ENCODE measurements at regions not wholly inside any gene's neighbourhood (a gene's known extent, or its start where the extent isn't known, plus 50 kb on each side); places are given as distances from the start of the nearest gene placed in this dataset.
"Not testable (repeated sequence)": the region's sequence is repeated elsewhere in the genome, so short reads cannot be mapped to it uniquely, and the experiment has no call there.

GRCh38 chrX:115409551-115409950 is 120.0 kb downstream of the LUZP4 start:
- no peak for ATAC-seq
- H3K27me3 Mint-ChIP-seq (ENCODE audit: low read depth): no peaks in the 10 kb centered on the region
- ChIA-PET POLR2A (no interaction called here), CTCF (no interaction called here)
- H3K4me1 Mint-ChIP-seq (ENCODE audit: low read depth): no peaks in the 10 kb centered on the region
- H3K4me3 Mint-ChIP-seq: no peak overlapping the region
- H3K27ac Mint-ChIP-seq: no peak overlapping the region
- H3K9me3 Mint-ChIP-seq (ENCODE audit: insufficient read depth): no peaks in the 10 kb centered on the region
- no peaks in the 10 kb centered on the region for H3K36me3 Mint-ChIP-seq (ENCODE audit: low read depth)
- no peak for DNase-seq

DNA sequence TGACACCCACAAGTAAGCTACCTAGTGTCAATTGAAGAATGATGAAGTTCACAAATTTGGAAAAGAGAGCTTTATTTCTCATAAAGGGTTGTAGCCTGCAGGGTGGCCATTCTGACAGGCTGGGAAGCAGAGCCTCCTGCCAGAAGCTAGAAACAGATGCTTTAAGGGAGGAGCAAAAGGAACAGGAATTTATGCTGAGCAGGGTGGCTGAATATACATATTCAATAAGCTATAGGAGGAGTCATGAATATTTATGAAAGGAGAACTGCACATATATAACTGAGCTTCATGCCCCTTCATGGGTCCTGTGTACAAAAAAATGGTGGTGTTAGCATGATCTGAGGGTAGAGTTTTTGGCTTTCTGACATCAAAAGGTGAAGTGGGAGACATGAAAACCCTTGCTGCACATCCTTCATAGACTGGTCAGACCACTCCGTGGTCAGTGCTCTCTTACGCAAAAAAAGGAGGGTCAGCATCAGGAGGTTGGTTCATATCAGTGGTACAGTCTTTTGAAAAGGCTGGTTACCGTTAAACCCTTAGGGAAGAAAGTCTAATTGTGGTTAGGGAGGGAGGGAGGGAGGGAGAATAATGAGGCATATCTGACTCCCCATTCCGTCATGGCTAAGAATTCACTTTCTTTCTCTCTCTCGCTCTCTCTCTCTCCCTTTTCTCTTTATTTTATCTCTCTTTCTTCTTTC is 121.4 kb downstream of the LUZP4 start:
- no peaks in the 10 kb centered on the region for H3K4me1 Mint-ChIP-seq (ENCODE audit: low read depth)
- no peak overlapping the region for H3K4me3 Mint-ChIP-seq
- no peaks in the 10 kb centered on the region for H3K9me3 Mint-ChIP-seq (ENCODE audit: insufficient read depth)
- ChIA-PET CTCF (no interaction called here), POLR2A (no interaction called here)
- H3K36me3 Mint-ChIP-seq (ENCODE audit: low read depth): no peaks in the 10 kb centered on the region
- H3K27ac Mint-ChIP-seq: no peak overlapping the region
- H3K27me3 Mint-ChIP-seq (ENCODE audit: low read depth): no peaks in the 10 kb centered on the region
- DNase-seq: no peak
- no peak for ATAC-seq

DNA sequence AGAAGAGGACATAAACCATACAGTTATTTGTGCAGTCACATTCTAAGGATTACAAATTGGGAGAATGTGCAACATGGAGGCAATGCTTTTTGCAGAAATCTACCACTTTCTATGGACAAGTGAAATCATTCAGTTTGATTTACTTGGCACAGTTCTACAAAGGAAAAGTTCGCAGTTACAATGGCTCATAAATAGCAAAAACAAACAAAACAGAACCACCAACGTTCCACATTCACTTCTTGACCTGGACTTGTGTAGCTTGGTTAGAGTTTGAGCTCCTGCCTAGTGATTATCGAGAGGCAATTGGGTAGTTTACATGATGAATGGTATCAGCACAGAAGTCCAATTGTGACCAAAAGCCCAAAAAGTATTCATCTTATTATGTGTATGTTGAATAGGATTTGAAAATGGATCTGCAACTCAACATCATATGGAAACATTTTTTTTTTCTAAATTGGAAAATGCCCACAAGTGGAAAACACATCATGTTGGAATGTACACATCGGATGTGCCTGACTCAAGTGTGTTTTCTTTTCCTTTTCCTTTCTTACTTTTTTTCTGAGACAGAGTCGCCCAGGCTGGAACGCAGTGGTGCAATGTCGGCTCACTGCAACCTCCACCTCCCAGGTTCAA is 123.8 kb downstream of the LUZP4 start:
- POLR2A ChIA-PET: no interaction called here
- no peaks in the 10 kb centered on the region for H3K27me3 Mint-ChIP-seq (ENCODE audit: low read depth)

GRCh38 chrX:115419069-115419468 is 129.6 kb downstream of the LUZP4 start:
- Mint-ChIP-seq H3K4me1 (ENCODE audit: low read depth) (no peaks in the 10 kb centered on the region), H3K4me3 (no peak overlapping the region), H3K36me3 (ENCODE audit: low read depth) (no peaks in the 10 kb centered on the region), H3K9me3 (ENCODE audit: insufficient read depth) (no peaks in the 10 kb centered on the region), H3K27ac (no peak overlapping the region), H3K27me3 (ENCODE audit: low read depth) (no peaks in the 10 kb centered on the region)
- ATAC-seq (no peak), DNase-seq (no peak)
- ChIA-PET CTCF (no interaction called here), POLR2A (no interaction called here)

More for the DNA sequence above, 123.8 kb downstream of the LUZP4 start:
- H3K4me1 Mint-ChIP-seq (ENCODE audit: low read depth): no peaks in the 10 kb centered on the region
- H3K9me3 Mint-ChIP-seq (ENCODE audit: insufficient read depth): no peaks in the 10 kb centered on the region
- ATAC-seq (no peak), DNase-seq (no peak)
- H3K27ac Mint-ChIP-seq: no peak overlapping the region
- CTCF ChIA-PET: no interaction called here
- H3K4me3 Mint-ChIP-seq: no peak overlapping the region
- no peaks in the 10 kb centered on the region for H3K36me3 Mint-ChIP-seq (ENCODE audit: low read depth)

- ChIA-PET CTCF (no interaction called here), POLR2A (no interaction called here)
- no peak for ATAC-seq
- DNase-seq: no peak
- Mint-ChIP-seq H3K27ac (no peak overlapping the region), H3K4me1 (ENCODE audit: low read depth) (no peaks in the 10 kb centered on the region), H3K4me3 (no peak overlapping the region), H3K36me3 (ENCODE audit: low read depth) (no peaks in the 10 kb centered on the region), H3K9me3 (ENCODE audit: insufficient read depth) (no peaks in the 10 kb centered on the region), H3K27me3 (ENCODE audit: low read depth) (no peaks in the 10 kb centered on the region)
These were observed 133.6 kb downstream of the LUZP4 start for GRCh38 chrX:115423086-115423485.

GRCh38 chrX:115425359-115425758 is 135.6 kb upstream of the PLS3 start:
- no peaks in the 10 kb centered on the region for H3K27me3 Mint-ChIP-seq (ENCODE audit: low read depth)
- POLR2A ChIA-PET: no interaction called here

GRCh38 chrX:115427861-115428410 is 133.0 kb upstream of the PLS3 start:
- ATAC-seq (no peak), DNase-seq (no peak)
- Mint-ChIP-seq H3K27ac (no peak overlapping the region), H3K4me1 (ENCODE audit: low read depth) (no peaks in the 10 kb centered on the region), H3K36me3 (ENCODE audit: low read depth) (no peaks in the 10 kb centered on the region), H3K9me3 (ENCODE audit: insufficient read depth) (no peaks in the 10 kb centered on the region), H3K4me3 (no peak overlapping the region), H3K27me3 (ENCODE audit: low read depth) (no peaks in the 10 kb centered on the region)
- POLR2A ChIA-PET: no interaction called here
- CTCF ChIA-PET: no interaction called here

More at GRCh38 chrX:115425359-115425758, 135.6 kb upstream of the PLS3 start:
- ATAC-seq (no peak), DNase-seq (no peak)
- CTCF ChIA-PET: no interaction called here
- Mint-ChIP-seq H3K27ac (no peak overlapping the region), H3K4me1 (ENCODE audit: low read depth) (no peaks in the 10 kb centered on the region), H3K36me3 (ENCODE audit: low read depth) (no peaks in the 10 kb centered on the region), H3K4me3 (no peak overlapping the region), H3K9me3 (ENCODE audit: insufficient read depth) (no peaks in the 10 kb centered on the region)

DNA sequence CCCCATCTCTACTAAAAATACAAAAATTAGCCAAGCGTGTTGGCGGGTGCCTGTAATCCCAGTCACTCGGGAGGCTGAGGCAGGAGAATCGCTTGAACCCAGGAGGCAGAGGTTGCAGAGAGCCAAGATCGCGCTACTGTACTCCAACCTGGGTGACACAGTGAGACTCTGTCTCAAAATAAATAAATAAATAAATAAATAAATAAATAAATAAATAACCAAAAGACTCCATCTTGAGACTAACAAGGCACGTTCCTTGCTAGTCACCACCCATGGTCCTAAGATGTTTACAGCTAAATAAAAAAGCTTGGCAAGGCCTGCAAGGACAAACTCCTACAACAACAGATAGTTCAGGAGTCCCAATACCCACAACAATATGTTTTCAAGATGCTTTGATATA is 126.1 kb upstream of the PLS3 start:
- CTCF ChIA-PET: not testable (repeated sequence)

GRCh38 chrX:115437841-115438595 is 123.0 kb upstream of the PLS3 start:
- Mint-ChIP-seq H3K27ac (no peak overlapping the region), H3K9me3 (ENCODE audit: insufficient read depth) (no peaks in the 10 kb centered on the region), H3K4me1 (ENCODE audit: low read depth) (no peaks in the 10 kb centered on the region), H3K4me3 (no peak overlapping the region), H3K27me3 (ENCODE audit: low read depth) (no peaks in the 10 kb centered on the region), H3K36me3 (ENCODE audit: low read depth) (no peaks in the 10 kb centered on the region)
- ATAC-seq (no peak), DNase-seq (no peak)
- POLR2A ChIA-PET: no interaction called here
- CTCF ChIA-PET: no interaction called here

More for the DNA sequence above, 126.1 kb upstream of the PLS3 start:
- H3K4me3 Mint-ChIP-seq; H3K27ac Mint-ChIP-seq; H3K27me3 Mint-ChIP-seq (ENCODE audit: low read depth); H3K4me1 Mint-ChIP-seq (ENCODE audit: low read depth); POLR2A ChIA-PET; ATAC-seq; H3K9me3 Mint-ChIP-seq (ENCODE audit: insufficient read depth); H3K36me3 Mint-ChIP-seq (ENCODE audit: low read depth); DNase-seq: not testable (repeated sequence)

DNA sequence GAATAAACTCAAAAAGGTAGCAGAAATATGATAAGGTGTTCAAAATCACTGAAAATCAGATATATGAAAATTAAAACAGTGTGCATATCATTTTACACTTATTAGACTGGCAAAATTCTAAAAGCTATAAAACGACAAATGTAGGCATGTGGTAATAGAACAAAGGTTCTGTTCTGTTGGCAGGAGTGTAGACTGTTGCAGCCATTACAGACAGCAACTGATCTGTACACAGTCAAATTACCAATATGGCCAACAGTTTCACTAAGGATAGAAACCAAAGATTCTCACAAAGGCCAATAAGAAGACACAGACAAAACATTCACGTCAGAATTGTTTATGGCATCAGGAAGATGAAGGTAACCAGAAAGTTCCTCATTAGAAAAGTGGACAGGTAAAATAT is 112.8 kb upstream of the PLS3 start:
- no peak overlapping the region for H3K4me3 Mint-ChIP-seq
- CTCF ChIA-PET: no interaction called here
- ATAC-seq (no peak), DNase-seq (no peak)
- no peaks in the 10 kb centered on the region for H3K4me1 Mint-ChIP-seq (ENCODE audit: low read depth)
- H3K27me3 Mint-ChIP-seq (ENCODE audit: low read depth): no peaks in the 10 kb centered on the region
- H3K27ac Mint-ChIP-seq: no peak overlapping the region
- H3K9me3 Mint-ChIP-seq (ENCODE audit: insufficient read depth): no peaks in the 10 kb centered on the region
- POLR2A ChIA-PET: no interaction called here
- no peaks in the 10 kb centered on the region for H3K36me3 Mint-ChIP-seq (ENCODE audit: low read depth)

GRCh38 chrX:115449742-115450141 is 111.2 kb upstream of the PLS3 start:
- Mint-ChIP-seq H3K4me1 (ENCODE audit: low read depth) (no peaks in the 10 kb centered on the region), H3K27me3 (ENCODE audit: low read depth) (no peaks in the 10 kb centered on the region), H3K4me3 (no peak overlapping the region), H3K9me3 (ENCODE audit: insufficient read depth) (no peaks in the 10 kb centered on the region), H3K27ac (no peak overlapping the region), H3K36me3 (ENCODE audit: low read depth) (no peaks in the 10 kb centered on the region)
- no peak for DNase-seq
- ChIA-PET POLR2A (no interaction called here), CTCF (no interaction called here)
- no peak for ATAC-seq

DNA sequence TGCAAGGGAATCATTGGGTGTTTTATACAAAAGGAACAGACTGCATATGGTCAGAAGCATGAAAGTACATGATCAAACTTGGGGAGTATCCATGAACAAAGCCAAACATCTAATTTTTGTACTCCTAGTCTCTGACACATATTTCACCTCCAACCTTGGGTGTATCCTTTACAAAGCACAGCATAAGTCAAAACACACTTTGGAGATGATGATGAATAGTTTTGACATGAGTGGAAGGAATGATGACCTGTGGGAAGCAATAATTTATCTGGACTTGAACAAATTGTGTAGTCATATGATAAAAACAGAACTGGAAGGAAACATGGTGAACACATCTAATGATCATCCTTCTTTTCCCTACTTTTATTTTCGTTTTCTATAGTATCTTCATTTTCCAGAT is 108.7 kb upstream of the PLS3 start:
- Mint-ChIP-seq H3K36me3 (ENCODE audit: low read depth) (no peaks in the 10 kb centered on the region), H3K4me1 (ENCODE audit: low read depth) (no peaks in the 10 kb centered on the region), H3K27ac (no peak overlapping the region), H3K27me3 (ENCODE audit: low read depth) (no peaks in the 10 kb centered on the region), H3K4me3 (no peak overlapping the region), H3K9me3 (ENCODE audit: insufficient read depth) (no peaks in the 10 kb centered on the region)
- POLR2A ChIA-PET: no interaction called here
- ATAC-seq: no peak
- no peak for DNase-seq
- CTCF ChIA-PET: no interaction called here

All from activated CD8-positive, alpha-beta T cell treated with anti-CD3 and anti-CD28 coated beads, Interleukin-2, amount 10 ng/mL, durations not matched to agents 7 days and 5 days (primary cell).